Karpas-422 (cell line): ENCODE measurements at regions not wholly inside any gene's neighbourhood (a gene's known extent, or its start where the extent isn't known, plus 50 kb on each side); places are given as distances from the start of the nearest gene placed in this dataset.

Experiments
- DNase-seq: peaks from one replicate; pipeline ENCODE4 v3.0.0-alpha.2; 2015
- H2AFZ ChIP-seq: fragments of 200-600 bp; sonication (generic); 2 replicates; pipeline ENCODE4 v1.6.1; 2014; ENCODE audit warnings: antibody characterized with exemption, low read length, mixed read lengths
- H3K27ac ChIP-seq: fragments of 200-600 bp; sonication (generic); 2 replicates; pipeline ENCODE4 v1.5.1; 2014; ENCODE audit warnings: mild to moderate bottlenecking, low read length, moderate library complexity
- H3K27me3 ChIP-seq: fragments of 200-600 bp; sonication (generic); 2 replicates; pipeline ENCODE4 v1.6.1; 2014; ENCODE audit warnings: low read length, mixed read lengths
- H3K36me3 ChIP-seq: fragments of 200-600 bp; sonication (generic); 2 replicates; pipeline ENCODE4 v1.6.1; 2014; ENCODE audit warnings: low read length, mixed read lengths; ENCODE audit not compliant: insufficient read depth
- H3K4me1 ChIP-seq: fragments of 200-600 bp; sonication (generic); 2 replicates; pipeline ENCODE4 v1.6.1; 2014; ENCODE audit warnings: mild to moderate bottlenecking, low read length, mixed read lengths
- H3K4me2 ChIP-seq: fragments of 200-600 bp; sonication (generic); 2 replicates; pipeline ENCODE4 v1.6.1; 2014; ENCODE audit warnings: low read length, low read depth, mild to moderate bottlenecking; ENCODE audit not compliant: poor library complexity, severe bottlenecking
- H3K4me3 ChIP-seq: fragments of 200-600 bp; sonication (generic); 2 replicates; pipeline ENCODE4 v1.5.1; 2014; ENCODE audit warnings: mild to moderate bottlenecking, antibody characterized with exemption, low read length, mixed read lengths
- H3K79me2 ChIP-seq: fragments of 200-600 bp; sonication (generic); 2 replicates; pipeline ENCODE4 v1.6.1; 2014; ENCODE audit warnings: mild to moderate bottlenecking, low read length, mixed read lengths
- H3K9ac ChIP-seq: fragments of 200-600 bp; sonication (generic); 2 replicates; pipeline ENCODE4 v1.6.0; 2014; ENCODE audit warnings: low read length
- H3K9me2 ChIP-seq: fragments of 200-600 bp; sonication (generic), shearing (Covaris generic); replicated peaks from 2 replicates; pipeline ENCODE4 v1.6.0; 2014; ENCODE audit warnings: mild to moderate bottlenecking, low read length, moderate library complexity; ENCODE audit not compliant: insufficient read depth
- H3K9me3 ChIP-seq: fragments of 300-700, 200-600 bp; sonication (generic); 2 replicates; pipeline ENCODE4 v1.6.1; 2014; ENCODE audit warnings: low read length, mixed read lengths
- H4K20me1 ChIP-seq: fragments of 200-600 bp; sonication (generic); 2 replicates; pipeline ENCODE4 v1.6.1; 2014; ENCODE audit warnings: mild to moderate bottlenecking, antibody characterized with exemption, low read length, low read depth; ENCODE audit not compliant: insufficient read depth

DNA sequence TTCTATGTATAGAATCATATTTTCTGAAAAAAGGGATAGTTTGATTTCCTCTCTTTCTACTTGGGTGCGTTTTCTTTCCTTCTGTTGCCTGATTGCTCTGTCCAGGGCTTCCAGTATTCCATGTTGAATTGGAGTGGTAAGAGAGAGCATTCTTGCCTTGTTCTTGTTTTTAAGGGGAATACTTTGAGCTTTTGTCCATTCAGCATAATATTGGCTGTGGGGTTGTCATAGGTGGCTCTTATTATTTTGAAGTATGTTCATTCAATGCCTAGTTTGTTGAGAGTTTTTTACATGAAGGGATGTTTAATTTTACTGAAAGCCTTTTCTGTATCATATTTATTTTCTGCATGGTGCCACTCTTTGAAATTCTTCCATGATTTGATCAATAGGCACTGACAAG is 173.5 kb upstream of the IRS2 start:
- no peak overlapping the region for H3K9ac ChIP-seq
- no peak overlapping the region for H3K27ac ChIP-seq
- no peak overlapping the region for H2AFZ ChIP-seq
- no peak overlapping the region for H3K4me2 ChIP-seq
- no peaks in the 10 kb centered on the region for H3K36me3 ChIP-seq
- no peak for DNase-seq
- no peaks in the 10 kb centered on the region for H4K20me1 ChIP-seq
- no peaks in the 10 kb centered on the region for H3K9me2 ChIP-seq
- H3K79me2 ChIP-seq: no peaks in the 10 kb centered on the region
- H3K4me3 ChIP-seq: no peak overlapping the region
- no peaks in the 10 kb centered on the region for H3K27me3 ChIP-seq
- H3K4me1 ChIP-seq: no peaks in the 10 kb centered on the region
- H3K9me3 ChIP-seq: no peaks in the 10 kb centered on the region

DNA sequence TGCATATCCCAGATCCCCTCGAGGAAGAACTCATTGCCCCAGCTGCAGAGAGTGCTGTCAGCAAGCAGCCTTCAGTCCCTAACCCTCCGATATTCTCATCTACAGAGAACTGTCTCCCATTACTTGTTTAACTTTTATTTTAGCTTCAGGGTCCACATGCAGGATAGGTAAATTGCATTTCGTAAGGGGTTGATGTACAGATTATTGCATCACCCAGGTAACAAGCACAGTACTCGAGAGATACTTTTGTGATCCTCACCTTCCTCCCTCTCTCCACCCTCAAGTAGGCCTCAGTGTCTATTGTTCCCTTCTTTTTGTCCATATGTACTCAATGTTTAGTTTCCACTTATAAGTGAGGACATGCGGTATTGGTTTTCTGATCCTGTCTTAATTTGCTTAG is 171.5 kb upstream of the IRS2 start:
- Histone ChIP-seq H3K27me3 (no peaks in the 10 kb centered on the region), H3K79me2 (no peaks in the 10 kb centered on the region), H3K27ac (no peak overlapping the region), H4K20me1 (no peaks in the 10 kb centered on the region), H3K36me3 (no peaks in the 10 kb centered on the region), H3K4me3 (no peak overlapping the region), H3K9me3 (no peaks in the 10 kb centered on the region), H3K4me1 (no peaks in the 10 kb centered on the region), H3K9me2 (no peaks in the 10 kb centered on the region), H3K4me2 (no peak overlapping the region), H3K9ac (no peak overlapping the region), H2AFZ (no peak overlapping the region)
- no peak for DNase-seq

DNA sequence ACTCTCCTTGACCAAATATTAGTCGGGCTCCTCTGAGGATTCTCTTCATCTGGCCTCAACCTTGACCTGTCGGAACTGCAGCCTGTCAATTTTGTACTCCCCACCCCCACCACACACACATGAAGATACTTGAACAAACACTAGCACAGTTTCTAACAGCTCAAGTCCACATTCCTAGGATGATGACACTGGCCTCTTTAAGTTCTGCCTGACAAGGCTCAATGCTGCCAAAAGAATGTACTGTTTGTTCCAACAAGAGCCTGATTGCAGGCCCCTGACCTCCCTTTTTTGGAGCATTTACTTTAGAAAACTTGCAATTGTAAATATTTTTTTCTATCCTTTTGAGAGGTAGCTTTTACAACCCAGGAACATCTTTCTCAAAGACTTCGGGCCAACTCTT is 169.2 kb upstream of the IRS2 start:
- Histone ChIP-seq H3K9me2 (no peaks in the 10 kb centered on the region), H3K9me3 (no peaks in the 10 kb centered on the region), H3K27ac (no peak overlapping the region), H3K4me1 (no peaks in the 10 kb centered on the region), H3K27me3 (no peaks in the 10 kb centered on the region), H4K20me1 (no peaks in the 10 kb centered on the region), H3K4me2 (no peak overlapping the region), H3K36me3 (no peaks in the 10 kb centered on the region), H3K9ac (no peak overlapping the region), H3K79me2 (no peaks in the 10 kb centered on the region), H2AFZ (no peak overlapping the region), H3K4me3 (no peak overlapping the region)
- DNase-seq: no peak

DNA sequence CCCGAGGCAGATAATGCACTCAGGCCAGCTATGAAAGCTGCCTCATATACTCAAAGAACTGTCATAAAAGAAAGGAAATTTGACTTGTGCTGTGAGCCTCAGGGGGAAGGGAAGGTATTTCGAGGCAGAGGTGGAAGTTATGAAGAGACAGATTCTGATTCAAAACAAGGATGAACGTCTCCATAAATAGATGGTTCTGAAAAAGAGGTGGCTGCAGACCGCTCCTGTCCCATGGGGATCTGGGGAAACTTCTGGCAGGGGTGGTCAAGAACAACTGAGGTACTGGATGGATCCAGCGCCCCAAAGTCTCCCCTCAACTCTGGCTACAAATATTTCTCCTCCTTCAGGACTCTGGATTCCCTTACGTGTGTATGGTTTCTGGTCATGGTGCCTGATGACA is 168.1 kb upstream of the IRS2 start:
- Histone ChIP-seq H3K36me3 (no peaks in the 10 kb centered on the region), H3K4me1 (no peaks in the 10 kb centered on the region), H3K9ac (no peak overlapping the region), H3K79me2 (no peaks in the 10 kb centered on the region), H3K4me2 (no peak overlapping the region), H4K20me1 (no peaks in the 10 kb centered on the region), H3K27ac (no peak overlapping the region), H3K4me3 (no peak overlapping the region), H2AFZ (no peak overlapping the region), H3K9me2 (no peaks in the 10 kb centered on the region), H3K9me3 (no peaks in the 10 kb centered on the region), H3K27me3 (no peaks in the 10 kb centered on the region)
- no peak for DNase-seq

DNA sequence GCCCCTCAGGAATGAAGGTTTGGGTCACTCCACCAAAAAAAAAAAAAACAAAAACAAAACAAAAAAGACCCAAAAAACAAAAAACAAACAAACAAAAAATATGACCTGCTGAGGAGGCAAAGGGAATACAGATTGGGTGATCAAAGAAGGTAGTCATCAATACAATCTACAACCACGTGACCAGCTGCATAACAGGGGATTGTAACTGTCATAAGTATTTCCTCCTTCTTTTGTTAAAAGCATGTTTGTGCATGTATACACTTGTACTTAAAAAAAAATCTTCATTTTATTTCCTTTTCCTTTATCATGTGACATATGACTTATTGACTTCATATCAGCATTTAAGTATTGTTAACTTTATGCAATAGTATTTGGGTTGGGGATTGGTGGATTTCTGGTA is 165.1 kb upstream of the IRS2 start:
- Histone ChIP-seq H3K9me2 (no peaks in the 10 kb centered on the region), H3K9me3 (no peaks in the 10 kb centered on the region), H3K9ac (no peak overlapping the region), H3K27ac (no peak overlapping the region), H3K4me3 (no peak overlapping the region), H3K4me1 (no peaks in the 10 kb centered on the region), H3K36me3 (no peaks in the 10 kb centered on the region), H2AFZ (no peak overlapping the region), H3K79me2 (no peaks in the 10 kb centered on the region), H3K27me3 (no peaks in the 10 kb centered on the region), H3K4me2 (no peak overlapping the region), H4K20me1 (no peaks in the 10 kb centered on the region)
- no peak for DNase-seq

DNA sequence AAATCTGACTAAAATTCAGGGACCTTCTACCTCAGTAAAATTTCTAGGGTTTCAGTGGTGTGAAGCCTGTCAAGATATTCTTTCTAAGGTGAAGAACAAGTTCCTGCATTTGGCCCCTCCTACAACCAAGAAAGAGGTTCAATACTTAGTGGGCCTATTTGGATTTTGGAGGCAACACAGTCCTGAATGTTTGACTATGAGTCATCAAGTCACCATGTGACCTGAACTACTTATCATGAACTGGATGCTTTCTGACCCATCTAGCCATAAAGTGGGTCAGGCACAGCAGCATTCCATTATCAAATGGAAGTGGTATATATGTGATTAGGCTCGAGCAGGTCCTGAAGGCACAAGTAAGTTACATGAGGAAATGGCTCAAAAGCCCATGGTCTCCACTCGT is 163.0 kb upstream of the IRS2 start:
- Histone ChIP-seq H3K79me2 (no peaks in the 10 kb centered on the region), H3K9me2 (no peaks in the 10 kb centered on the region), H3K9me3 (no peaks in the 10 kb centered on the region), H3K27me3 (no peaks in the 10 kb centered on the region), H3K9ac (no peak overlapping the region), H3K4me3 (no peak overlapping the region), H3K4me2 (no peak overlapping the region), H3K27ac (no peak overlapping the region), H3K4me1 (no peaks in the 10 kb centered on the region), H4K20me1 (no peaks in the 10 kb centered on the region), H3K36me3 (no peaks in the 10 kb centered on the region), H2AFZ (no peak overlapping the region)
- no peak for DNase-seq

DNA sequence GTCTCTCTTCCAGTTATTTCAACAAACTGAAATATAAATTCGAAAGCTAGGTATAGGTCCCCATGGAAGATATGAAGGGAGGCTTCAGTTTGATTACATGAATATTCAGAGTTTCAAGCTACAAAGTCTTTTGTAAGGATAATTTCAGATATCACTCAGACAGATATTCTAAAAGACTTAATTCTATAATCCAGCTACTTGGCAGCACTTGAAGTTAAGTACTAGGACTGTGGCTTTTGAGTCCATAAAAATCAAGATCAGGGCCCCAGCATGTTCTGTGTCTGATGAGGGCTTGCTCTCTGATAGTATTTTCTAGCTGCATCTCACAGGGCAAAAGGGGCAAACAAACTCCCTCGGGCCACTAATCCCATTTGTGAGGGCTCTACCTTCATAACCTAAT is 160.6 kb upstream of the IRS2 start:
- Histone ChIP-seq H3K4me2 (no peak overlapping the region), H2AFZ (no peak overlapping the region), H3K4me3 (no peak overlapping the region), H4K20me1 (no peaks in the 10 kb centered on the region), H3K36me3 (no peaks in the 10 kb centered on the region), H3K4me1 (no peaks in the 10 kb centered on the region), H3K27me3 (no peaks in the 10 kb centered on the region), H3K9ac (no peak overlapping the region), H3K27ac (no peak overlapping the region), H3K9me2 (no peaks in the 10 kb centered on the region), H3K79me2 (no peaks in the 10 kb centered on the region), H3K9me3 (no peaks in the 10 kb centered on the region)
- no peak for DNase-seq

DNA sequence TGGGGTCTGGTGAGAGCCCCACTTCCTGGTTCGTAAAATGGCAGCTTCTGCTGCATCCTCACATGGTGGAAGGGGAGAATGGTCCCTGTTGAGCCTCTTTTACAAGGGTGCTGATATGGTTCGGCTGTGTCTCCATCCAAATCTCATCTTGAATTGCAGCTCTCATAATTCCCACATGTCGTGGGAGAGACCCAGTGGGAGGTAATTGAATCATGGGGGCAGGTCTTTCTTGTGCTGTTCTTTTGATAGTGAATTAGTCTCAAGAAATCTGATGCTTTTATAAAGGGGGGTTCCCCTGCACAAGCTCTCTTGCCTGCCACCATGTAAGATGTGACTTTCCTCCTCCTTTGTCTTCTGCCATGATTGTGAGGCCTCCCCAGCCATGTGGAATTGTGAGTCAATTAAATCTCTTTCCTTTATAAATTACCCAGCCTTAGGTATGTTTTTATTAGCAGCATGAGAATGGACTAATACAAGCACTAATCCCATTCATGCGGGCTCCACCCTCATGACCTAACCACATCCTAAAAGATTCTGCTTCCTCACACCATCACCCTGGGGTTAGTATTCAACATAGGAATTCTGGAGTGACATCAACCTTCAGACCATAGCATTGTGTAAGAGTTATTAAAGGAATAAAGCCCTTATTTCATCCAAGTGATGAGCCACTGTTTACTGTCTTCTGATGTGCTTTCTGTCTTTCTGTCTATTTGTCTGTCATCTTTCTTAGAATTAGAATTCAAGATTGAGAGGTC is 159.0 kb upstream of the IRS2 start:
- H3K4me3 ChIP-seq: no peak overlapping the region
- no peak overlapping the region for H2AFZ ChIP-seq
- H3K27ac ChIP-seq: no peak overlapping the region
- no peaks in the 10 kb centered on the region for H4K20me1 ChIP-seq
- no peaks in the 10 kb centered on the region for H3K36me3 ChIP-seq
- H3K27me3 ChIP-seq: no peaks in the 10 kb centered on the region
- H3K9me3 ChIP-seq: no peaks in the 10 kb centered on the region
- no peak overlapping the region for H3K4me2 ChIP-seq
- no peaks in the 10 kb centered on the region for H3K79me2 ChIP-seq
- H3K4me1 ChIP-seq: no peaks in the 10 kb centered on the region
- DNase-seq: no peak
- H3K9me2 ChIP-seq: no peaks in the 10 kb centered on the region
- no peak overlapping the region for H3K9ac ChIP-seq

DNA sequence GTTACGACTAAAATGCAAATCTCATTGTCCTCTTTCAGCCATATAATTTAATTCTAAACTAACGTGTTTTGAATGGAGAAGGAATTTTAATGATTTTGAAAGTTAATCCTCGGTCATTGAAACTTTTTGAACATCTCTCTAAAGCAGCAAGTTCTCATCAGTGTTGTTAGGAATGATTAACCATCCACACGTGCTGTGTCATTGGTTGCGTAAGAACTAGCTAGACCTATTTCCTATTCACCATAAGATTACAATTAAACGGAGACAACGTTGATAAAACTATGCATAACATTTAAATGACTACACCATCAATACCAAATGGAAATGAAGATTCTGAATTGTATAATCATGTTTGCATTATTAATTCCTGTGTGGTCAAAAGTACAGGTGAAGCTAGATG is 155.6 kb upstream of the IRS2 start:
- no peak for DNase-seq
- Histone ChIP-seq H3K9ac (no peak overlapping the region), H3K79me2 (no peaks in the 10 kb centered on the region), H3K4me3 (no peak overlapping the region), H3K4me1 (no peaks in the 10 kb centered on the region), H3K4me2 (no peak overlapping the region), H3K36me3 (no peaks in the 10 kb centered on the region), H3K27ac (no peak overlapping the region), H3K27me3 (no peaks in the 10 kb centered on the region), H3K9me3 (no peaks in the 10 kb centered on the region), H3K9me2 (no peaks in the 10 kb centered on the region), H4K20me1 (no peaks in the 10 kb centered on the region), H2AFZ (no peak overlapping the region)
